HepG2 (cell line): ENCODE measurements at regions not wholly inside any gene's neighbourhood (a gene's known extent, or its start where the extent isn't known, plus 50 kb on each side); places are given as distances from the start of the nearest gene placed in this dataset.

Source experiments
- ASH2L ChIP-seq: fragments of 300-600, 200-600 bp; sonication (generic); IDR thresholded peaks from 2 replicates; pipeline ENCODE4 v1.7.0; 2017; ENCODE audit warnings: low read depth, mild to moderate bottlenecking, moderate library complexity, mixed read lengths, low read length; ENCODE audit not compliant: insufficient read length
- ATAD3A ChIP-seq: sonication (generic); formaldehyde crosslinking; IDR thresholded peaks from 2 replicates; pipeline ENCODE4 v1.4.0; 2020; ENCODE audit warnings: missing genetic modification reagents
- MAFK ChIP-seq, 2 experiments: IDR thresholded peaks in 1 of 2; conservative IDR thresholded peaks in 1 of 2; 2 replicates each; pipeline ENCODE4 v1.6.1; 2011; ENCODE audit warnings: improper control_type of control experiment in 2 of 2, low read length in 2 of 2
- NFE2L2 ChIP-seq: fragments of 150-350 bp; IDR thresholded peaks from 2 replicates; pipeline ENCODE4 v1.6.1; 2014; ENCODE audit warnings: low read length
- PHF8 ChIP-seq: sonication (generic); formaldehyde crosslinking; IDR thresholded peaks from 2 replicates; pipeline ENCODE4 v1.5.0; 2020; ENCODE audit warnings: missing genetic modification reagents
- RXRA ChIP-seq: sonication (generic); formaldehyde crosslinking; IDR thresholded peaks from 2 replicates; pipeline ENCODE4 v1.5.1; 2020; ENCODE audit warnings: missing genetic modification reagents
- SIN3B ChIP-seq: fragments of 150-350 bp; IDR thresholded peaks from 2 replicates; pipeline ENCODE4 v1.6.1; 2014; ENCODE audit warnings: low read length
- ZFP36 ChIP-seq: fragments of 150-350 bp; IDR thresholded peaks from 2 replicates; pipeline ENCODE4 v1.6.1; 2018; ENCODE audit warnings: borderline replicate concordance, low read length, low read depth; ENCODE audit not compliant: partially characterized antibody
- ZNF780A ChIP-seq: sonication (generic); formaldehyde crosslinking; IDR thresholded peaks from 2 replicates; pipeline ENCODE4 v1.8.0; 2022; ENCODE audit warnings: mild to moderate bottlenecking, missing genetic modification reagents, moderate library complexity
- ZSCAN31 ChIP-seq: sonication (generic); formaldehyde crosslinking; IDR thresholded peaks from 2 replicates; pipeline ENCODE4 v1.5.0; 2020; ENCODE audit warnings: low read depth, mild to moderate bottlenecking, missing genetic modification reagents
- TF ChIP-seq, protein P1 (sequence below): sonication (generic); formaldehyde crosslinking; IDR thresholded peaks from 2 replicates; pipeline ENCODE4 v1.4.0; 2020; ENCODE audit warnings: missing genetic modification reagents
- TF ChIP-seq, protein P2 (sequence below): sonication (generic); formaldehyde crosslinking; IDR thresholded peaks from 2 replicates; pipeline ENCODE4 v1.5.0; 2020; ENCODE audit warnings: mild to moderate bottlenecking, missing genetic modification reagents, moderate library complexity

DNA sequence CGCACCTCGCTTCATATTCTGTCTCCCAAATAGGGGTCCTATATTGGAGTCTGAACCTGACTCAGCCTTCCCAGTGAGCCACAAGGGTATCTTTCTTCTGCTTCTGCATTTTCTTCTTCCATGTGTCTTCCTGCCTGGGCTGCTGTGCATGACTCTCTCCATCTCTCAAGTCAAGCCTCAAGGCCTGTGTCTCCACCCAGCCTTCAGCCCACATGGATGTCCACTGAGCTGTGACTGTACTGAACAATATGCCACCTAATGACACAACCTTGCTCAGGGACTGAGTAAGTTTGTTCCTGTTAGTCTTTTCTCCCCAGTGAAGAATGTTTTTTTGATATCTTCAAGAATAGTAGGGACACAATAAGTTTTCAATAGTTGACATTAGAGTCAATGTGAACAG lies 162.7 kb upstream of the TBX20 start:
- TF ChIP-seq ZFP36: no peak
- no peak for TF ChIP-seq ASH2L
- TF ChIP-seq RXRA: no peak
- TF ChIP-seq ZNF780A: no peak
- TF ChIP-seq, protein P1, sequence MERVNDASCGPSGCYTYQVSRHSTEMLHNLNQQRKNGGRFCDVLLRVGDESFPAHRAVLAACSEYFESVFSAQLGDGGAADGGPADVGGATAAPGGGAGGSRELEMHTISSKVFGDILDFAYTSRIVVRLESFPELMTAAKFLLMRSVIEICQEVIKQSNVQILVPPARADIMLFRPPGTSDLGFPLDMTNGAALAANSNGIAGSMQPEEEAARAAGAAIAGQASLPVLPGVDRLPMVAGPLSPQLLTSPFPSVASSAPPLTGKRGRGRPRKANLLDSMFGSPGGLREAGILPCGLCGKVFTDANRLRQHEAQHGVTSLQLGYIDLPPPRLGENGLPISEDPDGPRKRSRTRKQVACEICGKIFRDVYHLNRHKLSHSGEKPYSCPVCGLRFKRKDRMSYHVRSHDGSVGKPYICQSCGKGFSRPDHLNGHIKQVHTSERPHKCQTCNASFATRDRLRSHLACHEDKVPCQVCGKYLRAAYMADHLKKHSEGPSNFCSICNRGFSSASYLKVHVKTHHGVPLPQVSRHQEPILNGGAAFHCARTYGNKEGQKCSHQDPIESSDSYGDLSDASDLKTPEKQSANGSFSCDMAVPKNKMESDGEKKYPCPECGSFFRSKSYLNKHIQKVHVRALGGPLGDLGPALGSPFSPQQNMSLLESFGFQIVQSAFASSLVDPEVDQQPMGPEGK: no peak
- TF ChIP-seq NFE2L2: no peak
- no peak for TF ChIP-seq ATAD3A (CRISPR knock-in tag)
- no peak for TF ChIP-seq MAFK (conservative IDR thresholded peaks at IDR 0.05 in 1 of 2, IDR thresholded peaks at IDR 0.05 in 1 of 2; ENCODE audit: low read length in 2 of 2)
- TF ChIP-seq PHF8 (CRISPR knock-in tag): no peak
- no peak for TF ChIP-seq ZSCAN31 (CRISPR knock-in tag)
- no peak for TF ChIP-seq SIN3B
- TF ChIP-seq, protein P2, sequence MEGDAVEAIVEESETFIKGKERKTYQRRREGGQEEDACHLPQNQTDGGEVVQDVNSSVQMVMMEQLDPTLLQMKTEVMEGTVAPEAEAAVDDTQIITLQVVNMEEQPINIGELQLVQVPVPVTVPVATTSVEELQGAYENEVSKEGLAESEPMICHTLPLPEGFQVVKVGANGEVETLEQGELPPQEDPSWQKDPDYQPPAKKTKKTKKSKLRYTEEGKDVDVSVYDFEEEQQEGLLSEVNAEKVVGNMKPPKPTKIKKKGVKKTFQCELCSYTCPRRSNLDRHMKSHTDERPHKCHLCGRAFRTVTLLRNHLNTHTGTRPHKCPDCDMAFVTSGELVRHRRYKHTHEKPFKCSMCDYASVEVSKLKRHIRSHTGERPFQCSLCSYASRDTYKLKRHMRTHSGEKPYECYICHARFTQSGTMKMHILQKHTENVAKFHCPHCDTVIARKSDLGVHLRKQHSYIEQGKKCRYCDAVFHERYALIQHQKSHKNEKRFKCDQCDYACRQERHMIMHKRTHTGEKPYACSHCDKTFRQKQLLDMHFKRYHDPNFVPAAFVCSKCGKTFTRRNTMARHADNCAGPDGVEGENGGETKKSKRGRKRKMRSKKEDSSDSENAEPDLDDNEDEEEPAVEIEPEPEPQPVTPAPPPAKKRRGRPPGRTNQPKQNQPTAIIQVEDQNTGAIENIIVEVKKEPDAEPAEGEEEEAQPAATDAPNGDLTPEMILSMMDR: no peak
